Hepatocyte (in vitro differentiated cells): ENCODE measurements at regions not wholly inside any gene's neighbourhood (a gene's known extent, or its start where the extent isn't known, plus 50 kb on each side); places are given as distances from the start of the nearest gene placed in this dataset.

Experiments
- DNase-seq: peaks from one replicate; pipeline ENCODE4 v3.0.0-alpha.2; 2016; ENCODE audit warnings: low spot score
- H2AFZ ChIP-seq: fragments of 200-600 bp; sonication (generic); 2 replicates; pipeline ENCODE4 v1.6.0; 2016; ENCODE audit warnings: antibody characterized with exemption, mild to moderate bottlenecking
- H3K27ac ChIP-seq: fragments of 200-600 bp; sonication (generic); 2 replicates; pipeline ENCODE4 v1.5.1; 2016; ENCODE audit warnings: mild to moderate bottlenecking
- H3K27me3 ChIP-seq: fragments of 200-600 bp; sonication (generic); 2 replicates; pipeline ENCODE4 v1.6.1; 2016
- H3K36me3 ChIP-seq: fragments of 200-600 bp; sonication (generic); replicated peaks from 2 replicates; pipeline ENCODE4 v1.5.1; 2016; ENCODE audit warnings: low read depth; ENCODE audit not compliant: insufficient read depth
- H3K4me1 ChIP-seq: fragments of 200-600 bp; sonication (generic); 2 replicates; pipeline ENCODE4 v1.5.1; 2016; ENCODE audit warnings: mild to moderate bottlenecking, moderate library complexity; ENCODE audit not compliant: insufficient read depth
- H3K4me2 ChIP-seq: fragments of 200-600 bp; sonication (generic); 2 replicates; pipeline ENCODE4 v1.6.0; 2016
- H3K4me3 ChIP-seq: fragments of 200-600 bp; sonication (generic); 2 replicates; pipeline ENCODE4 v1.5.1; 2016; ENCODE audit warnings: mild to moderate bottlenecking
- H3K79me2 ChIP-seq: fragments of 200-600 bp; sonication (generic); 2 replicates; pipeline ENCODE4 v1.6.0; 2017; ENCODE audit warnings: mild to moderate bottlenecking
- H3K9me2 ChIP-seq: fragments of 200-600 bp; sonication (generic); replicated peaks from 2 replicates; pipeline ENCODE4 v1.6.0; 2017; ENCODE audit warnings: mild to moderate bottlenecking; ENCODE audit not compliant: insufficient read depth
- H3K9me3 ChIP-seq: fragments of 200-600 bp; sonication (generic); 2 replicates; pipeline ENCODE4 v1.5.1; 2016; ENCODE audit warnings: low read depth, mild to moderate bottlenecking
- H4K20me1 ChIP-seq: fragments of 200-600 bp; sonication (generic); 2 replicates; pipeline ENCODE4 v1.6.0; 2016; ENCODE audit warnings: mild to moderate bottlenecking; ENCODE audit not compliant: insufficient read depth, poor library complexity, severe bottlenecking
- CTCF ChIP-seq: fragments of 200-600 bp; sonication (generic); IDR thresholded peaks from 2 replicates; pipeline ENCODE4 v1.5.1; 2016; ENCODE audit warnings: antibody characterized with exemption, mild to moderate bottlenecking; ENCODE audit not compliant: poor library complexity
- EZH2 ChIP-seq: fragments of 200-600 bp; sonication (generic); IDR thresholded peaks from 2 replicates; pipeline ENCODE4 v1.6.1; 2016; ENCODE audit warnings: antibody characterized with exemption, mild to moderate bottlenecking, borderline replicate concordance
- EZH2phosphoT487 ChIP-seq: fragments of 200-600 bp; sonication (generic); IDR thresholded peaks from one replicate; pipeline ENCODE4 v1.6.1; 2018; ENCODE audit warnings: antibody characterized with exemption, mild to moderate bottlenecking, low read depth, moderate library complexity; ENCODE audit not compliant: unreplicated experiment, severe bottlenecking
- WGBS: methylation state at CpG from one replicate; pipeline ENCODE4 v1.1.6; 2016; ENCODE audit warnings: low lambda C conversion rate; ENCODE audit errors: missing lambda C conversion rate; 5-methylcytosine and 5-hydroxymethylcytosine counted together

- H3K36me3 ChIP-seq: no peaks in the 10 kb centered on the region
- no peak overlapping the region for H3K4me2 ChIP-seq
- no peaks in the 10 kb centered on the region for H3K9me2 ChIP-seq
- H3K27me3 ChIP-seq: no peaks in the 10 kb centered on the region
- peaks cover 7% of the 10 kb centered on the region for H3K4me1 ChIP-seq
- DNase-seq: no peak
- no peak overlapping the region for H3K27ac ChIP-seq
- TF ChIP-seq CTCF: no peak
- no peak for TF ChIP-seq EZH2
- no peak for TF ChIP-seq EZH2phosphoT487
- 61% methylated on average over 6 of the region's 6 CpGs for WGBS
- no peak overlapping the region for H3K4me3 ChIP-seq
- H3K79me2 ChIP-seq: no peaks in the 10 kb centered on the region
- no peaks in the 10 kb centered on the region for H4K20me1 ChIP-seq
- H2AFZ ChIP-seq: no peak overlapping the region
- H3K9me3 ChIP-seq: no peaks in the 10 kb centered on the region
Measured at GRCh38 chr14:65277580-65278270, 134.8 kb upstream of the FUT8 start.

GRCh38 chr14:65278589-65278988 is 133.9 kb upstream of the FUT8 start:
- Histone ChIP-seq H3K4me3 (no peak overlapping the region), H2AFZ (no peak overlapping the region), H3K4me1 (peaks cover 10% of the 10 kb centered on the region), H3K27ac (no peak overlapping the region), H3K9me3 (no peaks in the 10 kb centered on the region), H4K20me1 (no peaks in the 10 kb centered on the region), H3K4me2 (no peak overlapping the region), H3K9me2 (no peaks in the 10 kb centered on the region), H3K79me2 (no peaks in the 10 kb centered on the region), H3K36me3 (no peaks in the 10 kb centered on the region), H3K27me3 (no peaks in the 10 kb centered on the region)
- DNase-seq: no peak
- 90% methylated on average over 4 of the region's 4 CpGs for WGBS
- no peak for TF ChIP-seq EZH2phosphoT487
- TF ChIP-seq EZH2: no peak
- TF ChIP-seq CTCF: no peak

- WGBS: 99% methylated on average over 22 of the region's 22 CpGs
- H3K9me2 ChIP-seq: no peaks in the 10 kb centered on the region
- no peaks in the 10 kb centered on the region for H3K36me3 ChIP-seq
- no peak overlapping the region for H3K4me2 ChIP-seq
- no peaks in the 10 kb centered on the region for H3K27me3 ChIP-seq
- DNase-seq: no peak
- no peak overlapping the region for H2AFZ ChIP-seq
- no peak overlapping the region for H3K27ac ChIP-seq
- no peaks in the 10 kb centered on the region for H3K9me3 ChIP-seq
- no peaks in the 10 kb centered on the region for H4K20me1 ChIP-seq
- H3K79me2 ChIP-seq: no peaks in the 10 kb centered on the region
- no peak overlapping the region for H3K4me3 ChIP-seq
- H3K4me1 ChIP-seq: peaks cover 10% of the 10 kb centered on the region
- TF ChIP-seq EZH2phosphoT487 (no peak), EZH2 (no peak), CTCF (no peak)
Measured at GRCh38 chr14:65279510-65279909, 133.0 kb upstream of the FUT8 start.
